ENCODE measurements at regions not wholly inside any gene's neighbourhood (a gene's known extent, or its start where the extent isn't known, plus 50 kb on each side); places are given as distances from the start of the nearest gene placed in this dataset.

DNA sequence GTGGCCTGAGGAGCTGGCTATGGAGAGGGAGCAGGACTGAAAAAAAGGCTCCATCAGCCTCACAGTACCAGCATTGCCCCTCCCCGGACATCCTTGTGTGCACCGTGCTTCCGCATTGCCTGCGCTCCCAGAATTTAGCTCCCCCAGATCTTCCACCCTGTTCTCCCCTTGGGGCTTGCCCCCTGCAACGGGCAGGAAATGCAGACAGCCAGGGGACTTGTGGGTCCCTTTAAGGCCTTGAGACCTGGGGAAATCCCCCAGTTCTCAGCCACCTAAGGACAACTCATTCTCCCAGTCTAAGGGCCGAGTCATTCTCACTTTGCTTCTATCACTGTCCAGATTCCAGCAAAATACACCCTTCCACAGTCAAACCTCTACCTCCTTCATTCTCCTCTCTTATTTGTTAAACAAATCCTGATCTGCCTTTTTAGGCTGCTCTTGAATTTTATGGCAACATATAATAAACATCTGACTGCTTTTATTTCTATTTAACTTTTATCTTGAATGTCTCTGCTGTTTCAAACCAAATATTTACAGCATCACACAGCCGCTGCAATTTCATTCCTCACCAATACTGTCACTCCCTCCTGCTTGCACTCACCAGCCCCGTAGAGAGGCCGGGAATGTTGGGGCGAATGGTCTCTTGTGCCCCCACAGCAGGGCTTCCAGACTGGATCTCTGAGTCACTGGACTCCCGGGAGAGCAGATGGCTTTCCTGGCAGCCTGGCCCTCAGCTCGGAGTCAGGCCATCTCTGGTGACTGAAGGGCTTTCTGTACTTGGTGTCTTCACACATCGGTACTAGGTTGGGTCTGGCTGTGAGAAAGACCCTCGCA, 221.9 kb downstream of the TSHZ3 start:
- TF ChIP-seq, protein P1, sequence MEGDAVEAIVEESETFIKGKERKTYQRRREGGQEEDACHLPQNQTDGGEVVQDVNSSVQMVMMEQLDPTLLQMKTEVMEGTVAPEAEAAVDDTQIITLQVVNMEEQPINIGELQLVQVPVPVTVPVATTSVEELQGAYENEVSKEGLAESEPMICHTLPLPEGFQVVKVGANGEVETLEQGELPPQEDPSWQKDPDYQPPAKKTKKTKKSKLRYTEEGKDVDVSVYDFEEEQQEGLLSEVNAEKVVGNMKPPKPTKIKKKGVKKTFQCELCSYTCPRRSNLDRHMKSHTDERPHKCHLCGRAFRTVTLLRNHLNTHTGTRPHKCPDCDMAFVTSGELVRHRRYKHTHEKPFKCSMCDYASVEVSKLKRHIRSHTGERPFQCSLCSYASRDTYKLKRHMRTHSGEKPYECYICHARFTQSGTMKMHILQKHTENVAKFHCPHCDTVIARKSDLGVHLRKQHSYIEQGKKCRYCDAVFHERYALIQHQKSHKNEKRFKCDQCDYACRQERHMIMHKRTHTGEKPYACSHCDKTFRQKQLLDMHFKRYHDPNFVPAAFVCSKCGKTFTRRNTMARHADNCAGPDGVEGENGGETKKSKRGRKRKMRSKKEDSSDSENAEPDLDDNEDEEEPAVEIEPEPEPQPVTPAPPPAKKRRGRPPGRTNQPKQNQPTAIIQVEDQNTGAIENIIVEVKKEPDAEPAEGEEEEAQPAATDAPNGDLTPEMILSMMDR (IDR thresholded peaks at IDR 0.05; ENCODE audit: insufficient read depth, low read depth, low read length), result no peak
- H3K4me3 ChIP-seq (ENCODE audit: low read depth, low read length), result no peak overlapping the region
- DNase-seq (ENCODE audit: low read depth), result peak; percentile 91

DNA sequence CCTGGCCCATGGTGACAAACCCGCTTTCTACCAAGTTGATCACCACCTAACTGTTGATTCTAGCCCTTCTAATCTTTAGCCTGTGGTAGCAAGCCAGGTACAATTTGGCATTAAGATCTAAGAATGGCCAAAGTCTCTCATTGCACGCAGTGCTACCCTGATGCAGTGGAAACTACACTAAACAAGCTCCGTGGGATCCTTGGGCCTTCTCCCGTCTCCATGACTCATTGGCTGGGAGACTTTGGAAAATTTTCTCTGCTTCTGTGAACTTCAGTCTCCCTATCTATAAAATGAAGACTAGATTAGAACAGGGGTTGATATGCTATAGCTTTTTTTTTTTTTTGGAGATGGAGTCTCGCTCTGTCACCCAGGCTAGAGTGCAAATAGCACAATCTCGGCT, 223.0 kb downstream of the TSHZ3 start:
- TF ChIP-seq, protein P1 (IDR thresholded peaks at IDR 0.05; ENCODE audit: insufficient read depth, low read depth, low read length), result no peak
- H3K4me3 ChIP-seq (ENCODE audit: low read depth, low read length), result no peak overlapping the region
- no peak for DNase-seq (ENCODE audit: low read depth)

DNA sequence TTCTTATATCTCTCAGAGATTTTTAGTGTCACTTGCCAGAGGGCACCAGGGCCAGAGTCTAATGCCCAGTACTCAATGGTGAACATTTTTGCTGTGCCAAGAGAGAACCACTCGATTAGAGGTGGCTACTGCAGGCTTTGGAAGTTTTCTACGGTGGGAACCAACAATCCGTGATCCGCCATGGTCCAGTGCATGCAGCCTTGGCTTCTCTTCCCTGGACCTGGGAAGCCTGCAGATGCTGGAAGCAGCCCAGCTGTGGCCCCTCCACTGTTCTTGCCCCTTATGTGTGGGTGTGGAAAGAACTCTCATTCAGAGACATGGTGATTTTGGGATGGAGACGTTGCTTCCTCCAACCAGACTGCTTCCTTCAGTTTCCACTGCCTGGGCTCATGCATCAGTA, 224.2 kb downstream of the TSHZ3 start:
- TF ChIP-seq, protein P1 (IDR thresholded peaks at IDR 0.05; ENCODE audit: insufficient read depth, low read depth, low read length), result no peak
- H3K4me3 ChIP-seq (ENCODE audit: low read depth, low read length), result no peak overlapping the region
- DNase-seq (ENCODE audit: low read depth), result no peak

DNA sequence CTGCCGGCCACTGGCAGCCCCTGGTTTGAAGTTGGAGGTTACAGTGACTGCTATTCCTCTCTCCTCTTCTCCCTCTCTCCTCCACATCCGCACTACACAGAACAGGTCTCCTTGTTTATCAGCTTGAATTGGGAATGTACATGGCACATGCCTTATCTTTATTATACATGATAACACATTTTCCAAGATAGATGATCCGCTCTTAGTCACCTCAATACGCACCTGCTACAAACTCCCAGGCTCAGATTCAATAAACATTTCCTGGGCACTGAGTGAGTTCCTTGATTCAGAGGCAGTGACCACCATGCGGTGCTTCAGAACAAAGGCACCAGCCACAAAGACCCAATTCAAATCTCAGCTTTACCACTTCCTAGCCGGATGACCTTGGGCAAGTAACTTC, 227.7 kb downstream of the TSHZ3 start:
- no peak overlapping the region for H3K4me3 ChIP-seq (ENCODE audit: low read depth, low read length)
- TF ChIP-seq, protein P1 (IDR thresholded peaks at IDR 0.05; ENCODE audit: insufficient read depth, low read depth, low read length), result no peak
- DNase-seq (ENCODE audit: low read depth), result no peak

DNA sequence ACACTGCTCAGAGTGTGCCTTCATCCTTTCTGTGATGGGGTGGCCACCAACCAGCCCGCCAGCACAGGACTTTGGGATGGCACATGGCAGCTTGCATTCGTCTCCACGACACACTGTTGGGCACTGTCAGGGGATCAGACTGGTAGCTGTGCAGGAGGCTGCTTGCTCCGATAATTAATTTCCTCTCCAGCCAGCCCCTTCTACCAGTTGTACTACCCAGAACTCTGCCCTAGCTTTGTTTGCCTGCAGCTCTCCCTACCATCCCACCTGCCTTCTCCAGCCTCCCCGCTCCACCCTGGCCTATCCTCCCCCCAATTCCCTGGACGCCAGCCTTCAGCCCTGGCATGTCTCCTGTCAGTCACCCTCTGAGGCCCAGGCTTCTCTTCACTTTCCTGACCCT, 228.3 kb downstream of the TSHZ3 start:
- H3K4me3 ChIP-seq (ENCODE audit: low read depth, low read length), result no peak overlapping the region
- TF ChIP-seq, protein P1 (IDR thresholded peaks at IDR 0.05; ENCODE audit: insufficient read depth, low read depth, low read length), result no peak
- DNase-seq (ENCODE audit: low read depth), result no peak

DNA sequence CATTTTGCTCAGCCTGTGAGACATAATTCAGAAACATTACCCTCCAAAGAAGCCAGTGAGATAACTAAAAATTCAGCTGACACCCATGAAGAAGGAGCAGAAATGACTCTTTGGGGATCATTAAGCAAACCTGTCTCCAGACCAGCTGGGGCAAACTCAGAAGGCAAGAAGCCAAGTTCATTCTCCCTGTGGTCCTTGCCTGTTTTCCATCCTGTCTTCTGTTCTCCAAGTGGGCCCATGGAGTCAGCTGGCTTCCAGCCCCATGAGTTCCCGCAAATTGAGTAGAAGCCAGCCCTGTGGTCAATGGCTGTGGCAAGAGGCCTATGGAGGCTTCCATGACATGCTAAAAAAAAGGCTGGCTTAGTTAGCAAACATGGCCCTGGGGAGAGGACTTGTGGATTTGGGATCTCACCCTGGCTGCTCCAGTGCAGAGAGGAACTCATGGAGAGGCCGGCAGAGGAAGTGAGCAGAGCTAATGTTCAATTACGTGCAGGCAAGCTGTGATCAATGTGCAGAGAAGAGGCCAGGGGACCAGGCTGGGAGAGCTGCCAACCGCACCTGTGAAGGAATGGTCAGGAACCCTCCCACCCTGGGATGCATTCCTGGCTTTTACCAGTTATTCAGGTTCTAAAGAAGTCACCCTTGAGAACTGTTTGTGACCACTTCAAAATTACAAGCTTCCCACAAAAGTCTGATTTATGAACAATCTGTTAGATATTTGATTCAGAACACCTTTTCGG, 229.1 kb downstream of the TSHZ3 start:
- TF ChIP-seq, protein P1 (IDR thresholded peaks at IDR 0.05; ENCODE audit: insufficient read depth, low read depth, low read length), result no peak
- no peak overlapping the region for H3K4me3 ChIP-seq (ENCODE audit: low read depth, low read length)
- no peak for DNase-seq (ENCODE audit: low read depth)

All from fibroblast of villous mesenchyme (primary cell).